ENCODE measurements at regions not wholly inside any gene's neighbourhood (a gene's known extent, or its start where the extent isn't known, plus 50 kb on each side); places are given as distances from the start of the nearest gene placed in this dataset.

GRCh38 chr17:36675786-36676185, 74.4 kb downstream of the MRM1 start:
- H3K9me3 ChIP-seq, result no peaks in the 10 kb centered on the region
- peaks cover 4% of the 10 kb centered on the region for H3K27me3 ChIP-seq
- H3K36me3 ChIP-seq, result no peaks in the 10 kb centered on the region
- no peak overlapping the region for H3K27ac ChIP-seq
- H3K4me1 ChIP-seq, result no peaks in the 10 kb centered on the region
- TF ChIP-seq POLR2AphosphoS5 (IDR thresholded peaks at IDR 0.05), result no peak
- TF ChIP-seq EP300 (IDR thresholded peaks at IDR 0.05), result no peak
- no peak for TF ChIP-seq CTCF (IDR thresholded peaks at IDR 0.05)
- TF ChIP-seq POLR2A (IDR thresholded peaks at IDR 0.05), result no peak
- WGBS, result 66% methylated on average over 2 of the region's 2 CpGs
- no peak overlapping the region for H3K4me3 ChIP-seq
- DNase-seq (ENCODE audit: low spot score in 2 of 2), result no peak

GRCh38 chr17:36679815-36680467, 78.6 kb downstream of the MRM1 start:
- no peaks in the 10 kb centered on the region for H3K36me3 ChIP-seq
- TF ChIP-seq EP300 (IDR thresholded peaks at IDR 0.05) (no peak), POLR2A (IDR thresholded peaks at IDR 0.05) (no peak), CTCF (IDR thresholded peaks at IDR 0.05) (no peak), POLR2AphosphoS5 (IDR thresholded peaks at IDR 0.05) (no peak)
- no peak for DNase-seq (ENCODE audit: low spot score in 2 of 2)
- no peak overlapping the region for H3K27ac ChIP-seq
- peaks cover 4% of the 10 kb centered on the region for H3K27me3 ChIP-seq
- H3K4me3 ChIP-seq, result no peak overlapping the region
- H3K9me3 ChIP-seq, result no peaks in the 10 kb centered on the region
- 76% methylated on average over 9 of the region's 9 CpGs for WGBS
- no peaks in the 10 kb centered on the region for H3K4me1 ChIP-seq

- no peak for DNase-seq (ENCODE audit: low spot score in 2 of 2)
- TF ChIP-seq CTCF (IDR thresholded peaks at IDR 0.05), result no peak
- no peak for TF ChIP-seq POLR2A (IDR thresholded peaks at IDR 0.05)
- TF ChIP-seq POLR2AphosphoS5 (IDR thresholded peaks at IDR 0.05), result no peak
- TF ChIP-seq EP300 (IDR thresholded peaks at IDR 0.05), result no peak
- Histone ChIP-seq H3K9me3 (no peaks in the 10 kb centered on the region), H3K4me3 (no peak overlapping the region), H3K27ac (no peak overlapping the region), H3K27me3 (peaks cover 4% of the 10 kb centered on the region), H3K36me3 (no peaks in the 10 kb centered on the region), H3K4me1 (no peaks in the 10 kb centered on the region)
- WGBS, result 67% methylated on average over 6 of the region's 6 CpGs
These were observed 79.4 kb downstream of the MRM1 start for GRCh38 chr17:36680701-36681202.

- no peak for TF ChIP-seq POLR2A (IDR thresholded peaks at IDR 0.05)
- no peak for TF ChIP-seq CTCF (IDR thresholded peaks at IDR 0.05)
- TF ChIP-seq POLR2AphosphoS5 (IDR thresholded peaks at IDR 0.05), result no peak
- no peak for TF ChIP-seq EP300 (IDR thresholded peaks at IDR 0.05)
- Histone ChIP-seq H3K4me3 (no peak overlapping the region), H3K27ac (no peak overlapping the region), H3K9me3 (no peaks in the 10 kb centered on the region), H3K27me3 (peaks cover 11% of the 10 kb centered on the region), H3K36me3 (no peaks in the 10 kb centered on the region), H3K4me1 (no peaks in the 10 kb centered on the region)
- 43% methylated on average over 7 of the region's 7 CpGs for WGBS
- DNase-seq (ENCODE audit: low spot score in 2 of 2), result no peak
These were observed 81.4 kb downstream of the MRM1 start for GRCh38 chr17:36682773-36683172.

- Histone ChIP-seq H3K4me3 (no peak overlapping the region), H3K27ac (no peak overlapping the region), H3K36me3 (no peaks in the 10 kb centered on the region), H3K4me1 (no peaks in the 10 kb centered on the region), H3K27me3 (peaks cover 15% of the 10 kb centered on the region), H3K9me3 (no peaks in the 10 kb centered on the region)
- TF ChIP-seq POLR2AphosphoS5 (IDR thresholded peaks at IDR 0.05) (no peak), EP300 (IDR thresholded peaks at IDR 0.05) (no peak), CTCF (IDR thresholded peaks at IDR 0.05) (no peak)
- DNase-seq (ENCODE audit: low spot score in 2 of 2), result no peak
- 75% methylated on average over 5 of the region's 5 CpGs for WGBS
These were observed 82.0 kb downstream of the MRM1 start for GRCh38 chr17:36683387-36683786.

All from suprapubic skin (tissue), 4 donors.